Lung (tissue), 11 donors: ENCODE measurements at regions not wholly inside any gene's neighbourhood (a gene's known extent, or its start where the extent isn't known, plus 50 kb on each side); places are given as distances from the start of the nearest gene placed in this dataset.

Source experiments
- ATAC-seq: fragments of 200-7000 bp; cut with Tn5 transposase; one replicate; pipeline ENCODE4 v1.9.1; 2020; ENCODE audit warnings: moderate number of reproducible peaks; ENCODE audit not compliant: insufficient read depth, low FRiP score
- DNase-seq, 3 donors: peaks; one replicate each; pipeline ENCODE4 v3.0.0-alpha.2; 2013 to 2017
- H3K27ac ChIP-seq, 2 donors: one replicate each; pipeline ENCODE4 v1.5.1; 2013; ENCODE audit warnings: mild to moderate bottlenecking in 2 of 2, moderate library complexity in 2 of 2, control low read depth in 1 of 2, inconsistent platforms in 1 of 2, low read depth in 1 of 2, low read length in 1 of 2
- H3K27me3 ChIP-seq, 3 donors: one replicate each; pipeline ENCODE4 v1.5.1; 2013; ENCODE audit warnings: low read length in 2 of 3; ENCODE audit not compliant: control insufficient read depth in 3 of 3, insufficient read depth in 3 of 3
- H3K36me3 ChIP-seq, 4 donors: one replicate each; pipeline ENCODE4 v1.5.1; 2013; ENCODE audit warnings: low read length in 4 of 4, mild to moderate bottlenecking in 1 of 4, moderate library complexity in 1 of 4; ENCODE audit not compliant: control insufficient read depth in 4 of 4, insufficient read depth in 4 of 4
- H3K4me1 ChIP-seq, 5 donors: one replicate each; pipeline ENCODE4 v1.5.1; 2013; ENCODE audit warnings: low read length in 5 of 5, mild to moderate bottlenecking in 2 of 5, moderate library complexity in 1 of 5; ENCODE audit not compliant: control insufficient read depth in 5 of 5, insufficient read depth in 5 of 5
- H3K4me3 ChIP-seq: one replicate; pipeline ENCODE4 v1.5.1; 2013; ENCODE audit warnings: mild to moderate bottlenecking, control low read depth, moderate library complexity
- H3K9ac ChIP-seq, 2 donors: one replicate each; pipeline ENCODE4 v1.5.1; 2013; ENCODE audit warnings: low read length in 2 of 2, control low read depth in 1 of 2; ENCODE audit not compliant: insufficient read depth in 1 of 2
- H3K9me3 ChIP-seq, 4 donors: one replicate each; pipeline ENCODE4 v1.5.1; 2013; ENCODE audit warnings: low read length in 3 of 4, mild to moderate bottlenecking in 1 of 4, moderate library complexity in 1 of 4; ENCODE audit not compliant: control insufficient read depth in 4 of 4, insufficient read depth in 3 of 4
- CTCF ChIP-seq: IDR thresholded peaks from 2 replicates; pipeline ENCODE4 v1.5.1; 2012; ENCODE audit warnings: mild to moderate bottlenecking; ENCODE audit errors: control extremely low read depth, extremely low read depth
- WGBS, 2 donors: extraction: QIAGEN DNeasy Blood & Tissue Kit; methylation state at CpG; one replicate each; pipeline ENCODE4 v1.1.7; 2013; 5-methylcytosine and 5-hydroxymethylcytosine counted together
- donor health status: control.
- donor health status: control.
- donor health status: Bipolar disorder and iron deficiency.
- donor health status: healthy.
- donor health status: DM: yes; HTN: yes; CAD: no.

- Histone ChIP-seq H3K4me1 (peaks cover 0 to 7% (median 3%) of the 10 kb centered on the region in 5 donors), H3K27ac (no peak overlapping the region), H3K36me3 (no peaks in the 10 kb centered on the region), H3K9me3 (no peaks in the 10 kb centered on the region), H3K27me3 (no peaks in the 10 kb centered on the region), H3K4me3 (no peak overlapping the region), H3K9ac (no peak overlapping the region)
- TF ChIP-seq CTCF = no peak
- 97 to 100% methylated on average over 1 of the region's 1 CpG for WGBS, 2 donors
- ATAC-seq (no peak), DNase-seq (no peak)
Measured at GRCh38 chr2:8235419-8235818, 446.4 kb upstream of the ID2 start.

- H3K27ac ChIP-seq = no peak overlapping the region
- peaks cover 0 to 7% (median 3%) of the 10 kb centered on the region in 5 donors for H3K4me1 ChIP-seq
- H3K4me3 ChIP-seq = no peak overlapping the region
- WGBS, 2 donors = 94 to 100% methylated on average over 2 of the region's 2 CpGs
- no peak overlapping the region for H3K9ac ChIP-seq
- H3K27me3 ChIP-seq = no peaks in the 10 kb centered on the region
- no peaks in the 10 kb centered on the region for H3K36me3 ChIP-seq
- TF ChIP-seq CTCF = no peak
- no peaks in the 10 kb centered on the region for H3K9me3 ChIP-seq
- DNase-seq (no peak), ATAC-seq (no peak)
Measured at GRCh38 chr2:8236391-8236790, 445.5 kb upstream of the ID2 start.

- 22 to 48% methylated on average over 8 of the region's 8 CpGs for WGBS, 2 donors
Measured at GRCh38 chr2:8238521-8239230, 443.2 kb upstream of the ID2 start.

More at GRCh38 chr2:8238521-8239230, 443.2 kb upstream of the ID2 start:
- Histone ChIP-seq H3K27ac (no peak overlapping the region), H3K4me1 (peaks cover 0 to 19% (median 3%) of the 10 kb centered on the region in 5 donors), H3K9me3 (peaks cover 0 to 2% (median under 1%) of the 10 kb centered on the region in 4 donors), H3K27me3 (no peaks in the 10 kb centered on the region), H3K4me3 (no peak overlapping the region), H3K9ac (no peak overlapping the region), H3K36me3 (no peaks in the 10 kb centered on the region)
- ATAC-seq (no peak), DNase-seq (peak in 2 of 3 donors; percentile 33 to 41)
- no peak for TF ChIP-seq CTCF
